ENCODE measurements at regions not wholly inside any gene's neighbourhood (a gene's known extent, or its start where the extent isn't known, plus 50 kb on each side); places are given as distances from the start of the nearest gene placed in this dataset.

DNA sequence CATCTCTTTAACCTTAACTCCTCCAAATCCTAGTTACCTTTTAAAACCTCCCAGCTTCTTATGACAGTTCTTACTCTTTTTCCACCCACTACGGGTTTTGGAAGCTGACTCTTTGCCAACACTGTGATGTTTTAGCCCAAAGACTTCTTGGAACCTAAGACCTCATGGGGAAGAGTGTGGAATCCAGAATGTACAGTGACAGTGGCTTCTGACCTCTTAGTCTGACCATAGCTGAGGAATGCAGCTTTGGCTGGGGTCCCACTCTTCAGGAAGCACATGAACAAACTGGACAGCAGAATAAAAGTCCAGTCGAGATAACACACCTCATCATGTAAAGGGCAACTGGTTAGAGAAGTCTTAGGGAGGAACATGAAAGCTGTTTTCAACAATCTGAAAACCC, 161.1 kb upstream of the PKDCC start:
- no peak for DNase-seq (ENCODE audit: low read depth)

DNA sequence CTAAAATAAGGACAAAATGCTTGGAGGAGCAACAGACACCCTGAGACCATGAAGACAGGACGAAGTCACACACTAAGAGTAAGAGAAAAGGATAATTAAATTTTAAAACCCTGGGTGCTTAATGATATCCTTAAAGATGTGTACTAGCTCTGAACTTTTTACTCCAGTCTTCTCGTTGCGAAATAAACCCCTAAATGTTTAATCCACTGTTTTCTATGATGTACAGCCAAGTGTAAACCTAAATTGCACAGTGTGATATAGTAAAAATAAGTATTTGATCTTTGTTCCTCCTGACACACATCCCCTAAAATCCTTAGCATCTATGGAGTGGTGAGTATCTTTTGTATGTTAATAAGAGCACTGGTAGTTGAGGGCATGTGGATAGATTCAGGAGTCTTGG, 157.5 kb upstream of the PKDCC start:
- no peak for DNase-seq (ENCODE audit: low read depth)

DNA sequence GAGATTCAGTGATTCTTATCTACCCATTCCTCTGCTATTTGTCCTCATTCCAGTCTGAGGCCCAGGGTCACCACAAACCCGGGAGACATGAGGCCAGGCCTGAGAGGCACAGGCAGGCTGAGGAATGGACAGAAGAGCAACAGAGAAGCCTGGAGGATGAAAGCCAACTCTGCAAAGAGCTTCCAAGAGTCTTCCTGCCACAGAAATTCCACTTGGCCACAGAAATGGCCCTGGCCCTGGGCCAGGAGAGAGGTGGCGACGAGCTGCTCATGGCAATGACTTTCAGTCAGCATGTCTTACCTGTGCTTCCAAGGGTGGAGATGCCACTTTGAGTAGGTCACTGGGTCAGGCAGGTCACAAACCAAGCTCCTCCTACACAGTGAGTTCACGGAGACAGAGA, 155.3 kb upstream of the PKDCC start:
- DNase-seq (ENCODE audit: low read depth): no peak

DNA sequence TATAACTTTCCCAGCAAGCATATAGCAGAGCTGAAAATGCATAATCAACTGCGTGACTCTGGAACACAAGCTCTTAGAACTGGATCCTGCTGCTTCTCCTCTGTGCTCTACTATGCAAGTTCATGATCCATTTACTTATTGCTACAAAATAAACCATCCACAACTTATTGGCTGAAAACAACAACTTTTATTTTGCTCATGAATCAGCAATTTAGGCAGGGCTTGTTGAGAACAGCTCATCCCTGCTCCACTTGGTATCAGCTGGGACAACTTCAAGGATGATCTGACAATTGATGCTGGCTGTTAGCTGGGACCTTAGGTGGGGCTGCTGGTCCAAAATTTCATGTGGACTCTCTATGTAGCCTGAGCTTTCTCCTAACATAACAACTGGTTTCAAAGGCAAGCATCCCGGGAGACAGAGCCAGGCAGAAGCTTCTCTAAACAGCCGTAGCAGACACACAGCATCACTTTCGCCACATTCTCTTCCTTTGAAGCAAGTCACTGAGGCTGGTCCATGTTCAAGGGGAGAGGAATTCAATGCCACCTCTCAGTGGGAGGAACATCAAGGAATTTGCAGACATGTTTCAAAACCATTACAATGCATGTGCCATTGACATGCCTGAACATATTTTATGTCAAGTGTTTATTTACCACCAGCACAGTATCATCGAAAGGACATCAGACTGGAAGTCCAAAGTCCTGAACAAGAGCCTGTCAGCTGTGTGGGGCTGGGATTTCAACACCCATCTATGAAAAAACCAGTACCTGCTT, 153.1 kb upstream of the PKDCC start:
- no peak for DNase-seq (ENCODE audit: low read depth)

DNA sequence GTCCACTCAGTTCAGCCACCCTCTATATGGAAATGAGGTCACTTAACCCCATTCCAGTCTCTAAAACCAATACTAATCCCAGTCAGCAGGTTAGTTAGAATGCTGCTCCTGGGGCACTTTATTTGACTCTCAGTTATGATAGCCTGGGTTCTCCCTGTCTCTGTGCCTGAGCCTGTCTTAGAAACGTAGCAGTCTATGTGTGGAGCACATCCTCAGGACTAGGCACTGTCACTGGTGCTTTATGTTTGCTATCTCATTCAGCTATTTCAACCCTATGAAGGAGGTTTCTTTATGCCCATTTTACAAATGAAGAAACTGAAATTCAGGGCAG, 152.5 kb upstream of the PKDCC start:
- DNase-seq (ENCODE audit: low read depth): no peak

DNA sequence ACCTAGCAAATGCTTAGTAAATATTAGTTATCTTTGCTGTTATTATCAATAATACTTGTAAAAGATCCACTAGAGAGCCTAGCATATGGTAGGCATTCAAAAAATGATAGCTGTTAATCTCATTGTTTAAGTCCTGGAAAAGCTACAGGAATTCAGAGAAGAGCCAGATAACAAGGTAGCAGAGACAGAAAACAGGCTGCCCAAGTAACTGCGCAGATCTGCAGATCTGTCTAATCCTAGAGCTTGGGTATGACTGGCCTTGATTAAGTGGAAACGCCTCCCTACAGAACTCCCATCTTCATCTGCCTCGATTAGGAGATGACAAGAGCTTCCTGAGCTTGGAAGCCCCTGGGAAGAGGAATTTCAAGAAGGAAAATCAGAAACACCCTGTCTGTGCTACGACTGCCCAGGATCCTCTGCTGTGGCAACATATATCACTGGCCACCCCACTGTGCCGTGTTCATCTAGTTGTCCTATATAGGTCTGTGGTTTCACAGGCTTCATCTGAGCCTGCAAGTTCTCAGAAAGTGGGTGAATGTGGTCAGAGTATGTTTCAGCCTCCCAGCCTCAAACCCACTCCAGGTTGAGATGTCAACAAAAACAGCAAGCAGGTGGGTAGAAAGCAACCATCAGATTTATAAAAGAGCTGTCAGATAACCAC, 151.5 kb upstream of the PKDCC start:
- DNase-seq (ENCODE audit: low read depth): no peak

DNA sequence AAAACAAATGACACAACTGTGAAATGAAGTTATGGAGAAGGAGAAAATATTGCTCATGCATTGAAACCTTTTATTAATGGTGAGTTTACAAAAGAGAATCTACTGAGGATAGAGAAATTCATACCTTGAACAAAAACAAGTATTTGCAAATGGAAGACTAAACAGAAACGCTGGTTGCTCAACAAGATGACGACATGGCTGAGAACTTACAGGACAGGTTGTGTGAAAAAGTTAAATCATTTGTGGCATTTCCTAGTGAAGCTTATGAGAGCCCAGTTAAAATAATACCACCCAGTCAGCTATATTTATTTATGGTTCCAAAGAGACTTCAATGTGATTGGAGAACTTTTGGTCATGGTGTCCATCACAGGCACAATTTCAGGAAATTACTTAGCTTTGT, 148.6 kb upstream of the PKDCC start:
- no peak for DNase-seq (ENCODE audit: low read depth)

DNA sequence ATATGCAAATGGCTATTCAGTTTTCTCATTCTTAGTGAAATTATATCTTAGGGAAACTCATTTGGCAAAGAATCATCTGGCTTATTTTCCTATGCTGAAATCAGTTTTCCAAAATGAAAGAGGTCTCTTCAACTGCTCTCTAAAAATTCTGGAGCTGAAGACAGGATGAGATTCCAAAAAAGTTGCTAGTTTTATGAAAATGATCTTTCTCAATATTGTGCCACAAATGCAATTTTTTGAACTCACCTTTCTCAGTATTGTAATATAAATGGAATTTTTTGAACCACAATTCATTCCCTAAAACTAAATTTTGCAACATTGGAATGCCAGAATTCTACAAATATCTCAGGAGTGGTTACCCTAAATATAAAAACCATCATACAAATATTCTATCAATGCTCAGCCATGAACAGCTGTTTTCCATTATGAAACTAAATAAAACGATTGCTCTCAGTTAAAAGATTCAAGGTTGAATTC, 147.7 kb upstream of the PKDCC start:
- DNase-seq (ENCODE audit: low read depth): no peak

DNA sequence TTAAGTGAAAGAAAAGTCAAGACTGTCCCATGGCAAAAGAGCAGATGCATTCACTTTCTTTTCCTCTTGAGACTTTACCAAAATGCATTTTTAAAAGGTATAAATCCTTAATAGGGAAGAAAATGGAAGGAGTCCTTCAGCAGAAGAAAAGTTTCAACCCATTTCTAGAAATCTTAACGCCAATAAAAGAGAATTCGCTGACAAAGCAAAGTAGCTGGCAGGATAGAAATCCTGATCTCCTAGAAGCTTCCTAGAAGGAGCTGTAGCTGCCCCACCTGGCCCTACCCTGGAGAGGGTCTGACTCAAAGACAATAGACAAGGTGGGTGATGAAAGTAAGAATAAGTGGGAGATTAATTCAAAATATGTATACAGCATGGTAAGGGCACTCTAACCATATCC, 144.9 kb upstream of the PKDCC start:
- no peak for DNase-seq (ENCODE audit: low read depth)

DNA sequence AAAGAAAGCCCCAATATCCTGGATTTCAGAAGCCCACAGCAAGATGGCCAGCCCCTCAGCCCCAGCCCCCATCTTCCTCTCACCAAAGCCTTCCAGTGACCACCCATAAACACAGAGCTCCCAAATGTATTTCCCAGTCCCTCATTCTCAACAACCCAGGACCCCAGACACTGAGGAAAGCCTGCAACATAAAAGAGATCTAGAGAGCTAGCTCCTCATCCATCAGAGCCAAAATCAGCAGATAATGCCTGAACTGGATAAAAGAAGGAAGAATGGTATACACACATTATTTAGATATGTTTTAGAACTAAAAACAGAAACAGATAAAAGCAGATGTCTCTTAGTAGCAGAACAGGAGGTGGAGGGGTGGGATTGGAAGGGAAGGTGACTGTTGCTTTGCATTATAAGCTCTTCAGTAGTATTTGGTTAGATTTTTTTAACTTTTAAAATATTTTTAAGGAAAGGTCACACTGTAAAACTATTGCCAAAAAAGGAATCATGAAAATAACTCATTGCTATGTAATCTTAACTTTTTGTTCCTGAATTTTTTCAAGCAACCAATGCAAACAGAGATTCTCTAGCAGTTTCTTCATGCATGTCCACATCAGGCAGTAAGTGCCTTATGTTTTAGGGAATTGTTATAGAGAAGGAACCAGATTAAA, 144.2 kb upstream of the PKDCC start:
- no peak for DNase-seq (ENCODE audit: low read depth)

DNA sequence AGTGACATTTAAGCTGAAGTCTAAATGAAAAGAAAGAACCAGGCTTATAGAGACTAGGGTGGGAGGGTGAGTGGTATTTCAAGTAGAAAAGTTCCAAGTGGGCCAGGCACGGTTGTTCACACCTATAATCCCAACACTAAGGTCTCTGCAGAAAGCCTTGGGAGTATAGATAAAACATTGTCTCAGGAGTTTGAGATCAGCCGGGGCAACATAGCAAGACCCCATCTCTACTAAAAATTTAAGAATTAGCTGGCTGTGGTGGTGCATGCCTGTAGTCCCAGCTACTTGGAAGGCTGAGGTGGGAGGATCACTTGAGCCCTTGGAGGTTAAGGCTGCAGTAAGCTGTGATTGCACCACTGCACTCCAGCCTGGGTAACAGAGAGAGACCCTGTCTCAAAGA, 143.4 kb upstream of the PKDCC start:
- DNase-seq (ENCODE audit: low read depth): no peak

DNA sequence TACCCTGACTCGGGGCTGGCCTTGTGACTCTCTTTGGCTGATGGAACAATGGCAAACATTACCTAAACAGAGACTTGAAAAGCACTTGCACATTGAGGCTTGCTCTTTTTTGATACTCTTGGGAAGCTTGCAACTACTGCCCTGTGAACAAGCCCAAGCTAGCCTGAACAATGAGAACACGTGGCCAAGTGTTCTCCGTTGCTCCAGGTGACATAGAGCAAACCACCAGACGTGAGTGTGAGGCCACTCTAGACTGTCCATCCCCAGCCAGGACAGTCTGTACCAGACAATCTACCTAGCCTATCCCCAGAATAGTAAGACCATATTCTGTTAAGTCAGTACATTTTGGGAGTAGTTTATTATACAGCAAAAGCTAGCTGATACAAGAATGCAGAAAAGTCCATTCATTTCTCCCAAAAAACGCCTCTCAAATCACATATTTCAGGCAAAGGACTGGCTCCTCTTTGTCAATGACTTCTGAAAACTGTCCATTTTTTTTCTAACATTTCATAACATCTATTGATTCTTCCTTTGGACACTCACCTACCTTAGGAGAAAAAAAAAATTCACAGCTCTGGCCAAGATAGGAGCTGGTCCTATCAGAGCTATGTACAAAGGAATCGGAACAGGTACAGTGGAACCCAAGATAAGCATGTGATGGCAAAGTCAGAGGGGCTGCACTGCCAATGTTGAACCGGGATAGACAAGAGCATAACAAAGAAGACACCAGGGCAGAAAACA, 142.1 kb upstream of the PKDCC start:
- DNase-seq (ENCODE audit: low read depth): no peak

DNA sequence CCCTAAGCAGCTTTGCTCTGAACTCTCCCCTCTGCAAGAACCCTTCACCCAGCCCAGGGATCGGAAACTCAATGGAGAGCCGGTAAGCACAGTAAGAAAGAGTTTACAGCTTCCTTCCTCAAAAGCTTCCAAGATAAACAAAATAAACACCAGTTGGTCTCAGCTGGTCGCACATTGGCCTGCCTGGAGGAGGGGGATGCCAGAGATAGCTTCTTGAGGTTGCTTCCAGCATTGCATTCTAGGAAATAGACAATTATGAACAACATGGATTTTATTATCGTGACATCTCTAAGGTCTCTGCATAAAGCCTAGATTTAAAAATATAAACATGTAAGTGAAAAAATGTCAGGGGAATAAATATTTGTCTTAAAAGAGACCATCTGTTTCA, 141.5 kb upstream of the PKDCC start:
- DNase-seq (ENCODE audit: low read depth): no peak

DNA sequence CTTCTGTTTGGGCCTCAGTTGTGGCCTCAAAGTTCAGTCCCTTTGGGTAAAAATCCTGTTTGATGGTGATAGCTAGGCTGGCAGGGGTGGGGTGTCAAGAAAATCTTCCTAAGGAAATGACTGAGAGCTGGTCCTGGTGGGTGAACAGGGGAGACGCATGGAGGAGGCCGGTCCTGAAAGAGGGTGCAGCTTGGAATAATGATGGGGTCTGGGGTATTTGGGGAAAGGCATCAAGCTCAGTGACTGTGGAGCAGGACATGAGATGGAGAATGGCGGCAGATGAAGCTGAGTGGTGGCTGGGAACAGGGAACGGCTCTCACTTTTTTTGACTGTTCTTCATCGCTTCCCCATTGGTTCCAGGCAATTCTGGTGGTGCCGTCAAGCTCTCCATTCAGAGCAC, 140.7 kb upstream of the PKDCC start:
- DNase-seq (ENCODE audit: low read depth): no peak

DNA sequence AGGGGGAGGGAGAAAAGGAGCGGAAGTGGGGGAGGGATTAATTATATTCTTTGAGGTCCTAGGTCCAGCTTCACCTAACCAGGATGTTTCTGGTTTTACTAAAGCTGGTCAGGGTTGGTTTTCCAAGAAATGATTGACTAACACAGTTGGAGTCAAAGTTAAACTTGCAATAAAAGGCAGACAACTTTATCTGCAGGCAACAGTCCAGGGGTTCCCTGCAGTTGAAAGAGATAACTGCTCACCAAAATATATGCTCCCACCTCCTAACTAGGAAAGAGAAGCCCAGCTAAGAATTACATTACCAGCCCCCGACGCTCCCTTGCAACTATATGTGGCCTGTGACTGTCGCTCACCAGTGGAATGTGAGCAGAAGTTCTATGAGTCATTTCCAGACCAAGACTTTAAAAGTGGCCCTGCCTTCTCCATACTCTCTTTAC, 140.0 kb upstream of the PKDCC start:
- DNase-seq (ENCODE audit: low read depth): no peak

DNA sequence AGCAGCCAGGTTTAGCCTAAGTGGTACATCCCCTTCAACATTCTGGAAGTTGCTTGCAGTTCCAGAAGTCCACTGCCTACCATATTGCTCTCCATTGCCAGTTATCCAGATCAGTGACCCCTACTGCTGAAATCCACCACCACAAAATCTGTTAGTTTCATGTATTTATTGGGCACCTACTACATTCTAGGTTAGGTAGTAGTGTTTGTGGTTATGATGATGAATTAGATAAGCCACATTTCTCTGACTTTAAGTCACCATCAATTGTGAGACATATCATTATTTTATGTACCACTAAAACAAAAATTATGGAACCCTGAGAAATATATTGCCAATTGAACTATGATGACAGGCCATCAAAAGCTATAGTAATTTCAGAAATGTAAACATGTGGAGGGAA, 139.5 kb upstream of the PKDCC start:
- no peak for DNase-seq (ENCODE audit: low read depth)

DNA sequence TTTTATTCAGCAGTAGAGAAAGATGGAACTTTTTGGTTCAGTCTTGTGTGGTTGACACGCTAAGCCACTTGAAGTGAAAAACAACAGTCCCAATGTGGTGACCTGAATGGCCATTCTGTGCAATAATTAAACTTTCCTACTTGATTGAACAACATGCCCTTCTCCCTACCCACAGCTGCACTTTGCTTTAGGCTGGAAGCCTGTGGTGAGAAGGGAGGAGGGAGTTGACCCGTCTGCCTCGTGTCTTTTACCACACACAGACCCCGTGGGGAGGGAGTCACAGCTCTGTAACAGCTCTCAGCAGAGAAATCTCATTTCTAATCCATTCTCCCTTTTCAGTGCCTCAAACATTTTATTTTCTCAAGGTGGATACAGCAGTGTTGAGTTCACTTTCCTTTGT, 138.2 kb upstream of the PKDCC start:
- no peak for DNase-seq (ENCODE audit: low read depth)

DNA sequence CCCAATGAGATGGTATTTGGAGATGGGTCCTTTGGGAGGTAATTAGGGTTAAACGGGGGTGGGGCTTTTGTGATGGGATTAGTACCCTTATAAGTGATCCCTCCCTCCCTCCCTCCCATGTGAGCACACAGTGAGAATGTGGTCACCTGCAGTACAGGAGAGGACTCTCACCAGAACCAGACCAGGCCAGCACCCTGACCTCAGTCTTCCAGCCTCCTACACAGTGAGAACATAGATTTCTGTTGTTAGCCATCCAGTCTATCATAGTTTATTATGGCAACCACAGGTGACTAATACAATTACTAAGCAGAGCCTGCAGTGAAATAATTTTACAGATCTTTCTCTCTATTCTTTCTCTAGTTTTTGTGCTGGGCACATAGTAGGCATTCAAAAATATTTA, 137.7 kb upstream of the PKDCC start:
- no peak for DNase-seq (ENCODE audit: low read depth)

DNA sequence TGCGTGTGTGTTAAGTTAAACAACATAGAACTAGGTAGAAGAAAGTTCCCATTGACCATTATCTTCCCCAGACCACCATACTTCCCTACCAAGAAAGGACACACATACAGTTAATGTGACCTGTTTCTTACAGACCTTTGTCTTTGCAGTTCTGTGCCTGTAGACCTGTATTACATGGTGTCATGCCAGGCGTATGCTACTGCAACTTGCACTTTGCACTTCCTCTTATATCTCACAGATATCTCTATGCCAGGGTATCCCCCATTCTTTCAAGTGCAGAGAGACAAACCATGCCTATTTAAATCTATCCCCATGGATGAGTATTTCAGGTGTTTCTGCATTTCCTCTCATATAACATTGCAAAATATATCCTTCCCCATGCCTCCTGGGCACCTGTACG, 136.8 kb upstream of the PKDCC start:
- DNase-seq (ENCODE audit: low read depth): no peak

DNA sequence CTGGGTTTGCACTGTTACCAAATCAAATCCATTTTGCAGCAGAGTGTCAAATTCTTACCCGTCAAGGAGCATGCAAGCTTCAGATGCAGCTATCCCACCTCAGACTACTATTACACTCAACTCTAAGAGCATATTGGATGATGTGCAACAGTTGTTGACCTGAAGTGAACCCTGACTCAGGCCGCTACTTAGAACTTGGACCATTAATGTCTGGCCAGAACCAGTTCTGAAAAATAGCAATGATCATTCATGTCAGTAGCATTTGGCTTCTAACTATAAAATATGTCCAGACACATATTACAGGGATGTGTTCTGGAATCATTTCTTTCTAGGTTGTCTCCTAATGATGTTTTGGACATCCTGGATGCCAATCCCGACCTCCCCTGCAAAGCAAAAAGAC, 135.5 kb upstream of the PKDCC start:
- no peak for DNase-seq (ENCODE audit: low read depth)

DNA sequence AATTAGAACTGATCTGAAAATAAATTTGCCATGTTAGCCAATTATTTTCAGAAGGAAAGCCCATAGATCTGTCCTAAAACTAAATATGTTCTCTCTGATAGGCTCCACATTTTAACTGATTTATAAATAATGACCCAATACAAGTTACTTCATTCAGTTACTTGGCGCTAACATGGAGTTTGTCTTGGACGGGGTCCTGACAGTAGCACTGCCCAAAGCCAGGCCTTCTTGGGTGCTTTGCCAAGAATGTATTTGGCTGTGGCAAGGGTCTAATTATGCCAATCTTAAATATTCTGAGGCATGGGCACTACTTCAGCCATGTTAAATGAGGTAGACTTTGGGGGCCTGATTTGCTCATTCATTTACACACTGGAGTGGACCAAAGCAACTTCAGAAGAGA, 135.0 kb upstream of the PKDCC start:
- no peak for DNase-seq (ENCODE audit: low read depth)

DNA sequence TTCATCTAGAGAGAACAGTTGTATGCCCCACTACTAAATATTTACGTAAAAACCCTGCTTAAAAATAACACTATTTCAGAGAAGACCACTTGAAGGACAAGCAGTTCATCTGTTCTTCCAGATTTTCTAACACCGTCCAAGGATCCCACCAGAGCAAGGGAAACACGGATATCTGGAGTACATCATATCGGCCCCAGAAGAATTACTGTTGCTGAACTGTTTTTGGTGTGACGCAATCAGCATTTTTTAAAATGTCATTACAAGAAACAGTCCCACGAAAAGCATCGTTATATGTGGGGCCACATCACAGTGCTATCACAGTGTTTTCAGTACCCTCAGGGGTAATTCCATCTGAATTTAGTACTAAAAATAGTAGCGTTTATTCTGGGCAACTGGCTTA, 134.5 kb upstream of the PKDCC start:
- DNase-seq (ENCODE audit: low read depth): no peak
